Stimulated activated CD8-positive, alpha-beta memory T cell treated with anti-CD3 and anti-CD28 coated beads, Interleukin-15, amount 100 ng/mL, for 1 hour (primary cell): ENCODE measurements at regions not wholly inside any gene's neighbourhood (a gene's known extent, or its start where the extent isn't known, plus 50 kb on each side); places are given as distances from the start of the nearest gene placed in this dataset.

Experiments
- DNase-seq: peaks from one replicate; pipeline ENCODE4 v3.0.0-alpha.2; 2020; ENCODE audit warnings: low read depth

- DNase-seq: no peak
These were observed 130.3 kb upstream of the FUT8 start for GRCh38 chr14:65281991-65282895.

GRCh38 chr14:65282896-65283253, 129.7 kb upstream of the FUT8 start:
- DNase-seq: no peak

GRCh38 chr14:65286443-65286842, 126.1 kb upstream of the FUT8 start:
- no peak for DNase-seq

- DNase-seq: peak; percentile 17
These were observed 125.0 kb upstream of the FUT8 start for GRCh38 chr14:65287264-65288131.

GRCh38 chr14:65290830-65291229, 121.7 kb upstream of the FUT8 start:
- no peak for DNase-seq

GRCh38 chr14:65291531-65291930, 121.0 kb upstream of the FUT8 start:
- no peak for DNase-seq

GRCh38 chr14:65294816-65295215, 117.7 kb upstream of the FUT8 start:
- no peak for DNase-seq

GRCh38 chr14:65296402-65296801, 116.1 kb upstream of the FUT8 start:
- DNase-seq: no peak

- DNase-seq: no peak
These were observed 115.7 kb upstream of the FUT8 start for GRCh38 chr14:65296876-65297275.

GRCh38 chr14:65297744-65298143, 114.8 kb upstream of the FUT8 start:
- no peak for DNase-seq

GRCh38 chr14:65299826-65300225, 112.7 kb upstream of the FUT8 start:
- DNase-seq: no peak

GRCh38 chr14:65301862-65302539, 110.5 kb upstream of the FUT8 start:
- no peak for DNase-seq

GRCh38 chr14:65302571-65303189, 109.8 kb upstream of the FUT8 start:
- no peak for DNase-seq

GRCh38 chr14:65303190-65303898, 109.2 kb upstream of the FUT8 start:
- DNase-seq: no peak

GRCh38 chr14:65303899-65304222, 108.7 kb upstream of the FUT8 start:
- DNase-seq: no peak

- no peak for DNase-seq
These were observed 108.3 kb upstream of the FUT8 start for GRCh38 chr14:65304239-65304638.

GRCh38 chr14:65304963-65305362, 107.6 kb upstream of the FUT8 start:
- DNase-seq: no peak

- no peak for DNase-seq
These were observed 104.0 kb upstream of the FUT8 start for GRCh38 chr14:65308536-65308935.

GRCh38 chr14:65310568-65310967, 102.0 kb upstream of the FUT8 start:
- DNase-seq: no peak

GRCh38 chr14:65312859-65313258, 99.7 kb upstream of the FUT8 start:
- no peak for DNase-seq

GRCh38 chr14:65318636-65319506, 93.7 kb upstream of the FUT8 start:
- no peak for DNase-seq
